H54 (cell line): ENCODE measurements at regions not wholly inside any gene's neighbourhood (a gene's known extent, or its start where the extent isn't known, plus 50 kb on each side); places are given as distances from the start of the nearest gene placed in this dataset.

Experiments
- DNase-seq: peaks from one replicate; pipeline ENCODE4 v3.0.0; 2011; ENCODE audit warnings: low spot score, mixed read lengths; ENCODE audit not compliant: insufficient read length
- FAIRE-seq: peaks from 3 replicates; lab custom pipeline; 2011; peaks lifted over from hg19 to GRCh38; lab: Jason Lieb, UNC
- POLR2A ChIP-seq: IDR thresholded peaks from 2 replicates; pipeline ENCODE4 v1.6.1; 2011; ENCODE audit warnings: low read depth, mild to moderate bottlenecking, low read length

DNA sequence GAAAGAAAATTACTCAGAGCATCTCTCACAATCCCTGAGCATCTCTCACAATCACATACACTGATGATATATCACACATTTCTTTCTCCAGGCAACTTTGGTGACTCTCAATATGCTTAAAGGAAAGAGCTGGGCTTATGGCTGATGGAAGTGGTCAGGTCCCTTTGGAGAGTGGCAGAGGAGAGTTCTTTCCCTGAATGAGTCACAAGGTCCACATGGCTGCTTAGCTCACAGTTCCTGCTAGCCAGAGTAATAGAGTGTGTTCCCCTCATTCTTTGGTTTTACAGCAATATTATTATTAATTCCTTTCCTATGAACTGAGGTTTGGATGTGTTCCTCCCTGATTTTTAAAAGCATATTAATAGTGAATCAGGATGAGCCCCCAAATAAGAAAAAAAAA lies 287.4 kb downstream of the C7orf25 start:
- no peak for TF ChIP-seq POLR2A
- no peak for FAIRE-seq
- DNase-seq: no peak

DNA sequence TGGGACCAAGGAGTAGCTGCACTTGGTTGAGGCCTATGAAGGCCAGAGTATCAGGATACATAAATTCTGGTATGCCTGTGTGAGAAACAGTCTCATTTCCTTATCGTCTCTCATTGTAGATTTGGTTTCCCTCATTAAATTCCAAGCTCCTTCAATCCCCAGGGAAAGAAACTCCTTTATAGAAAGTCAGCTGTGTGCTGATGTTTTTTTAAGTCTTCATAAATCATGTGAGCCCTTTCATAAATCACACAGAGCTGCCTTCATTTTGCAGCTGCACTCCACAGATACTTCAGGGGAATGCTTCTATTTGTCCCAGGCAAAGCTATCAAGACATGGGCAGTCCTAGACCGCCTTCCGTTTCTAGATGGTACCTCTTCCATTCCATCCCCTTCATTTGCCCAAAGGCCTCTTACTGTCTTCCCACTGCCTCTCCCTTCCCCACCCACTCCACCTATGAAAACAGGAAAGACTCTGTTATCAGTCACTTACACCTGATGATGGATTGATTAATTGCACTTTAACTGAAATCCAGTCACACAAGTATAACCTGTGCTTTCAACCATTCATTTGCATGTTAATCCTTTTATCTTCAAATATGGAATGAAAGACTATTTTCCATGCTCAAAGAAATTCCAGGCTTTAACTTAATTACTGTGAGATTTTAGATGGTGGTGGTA lies 290.2 kb downstream of the C7orf25 start:
- no peak for FAIRE-seq
- TF ChIP-seq POLR2A: no peak
- DNase-seq: no peak

GRCh38 chr7:42618651-42619360 lies 293.1 kb downstream of the C7orf25 start:
- no peak for DNase-seq

GRCh38 chr7:42617806-42618457 lies 293.9 kb downstream of the C7orf25 start:
- FAIRE-seq (no peak), DNase-seq (no peak)
- TF ChIP-seq POLR2A: no peak

More at GRCh38 chr7:42618651-42619360, 293.1 kb downstream of the C7orf25 start:
- no peak for FAIRE-seq
- no peak for TF ChIP-seq POLR2A

DNA sequence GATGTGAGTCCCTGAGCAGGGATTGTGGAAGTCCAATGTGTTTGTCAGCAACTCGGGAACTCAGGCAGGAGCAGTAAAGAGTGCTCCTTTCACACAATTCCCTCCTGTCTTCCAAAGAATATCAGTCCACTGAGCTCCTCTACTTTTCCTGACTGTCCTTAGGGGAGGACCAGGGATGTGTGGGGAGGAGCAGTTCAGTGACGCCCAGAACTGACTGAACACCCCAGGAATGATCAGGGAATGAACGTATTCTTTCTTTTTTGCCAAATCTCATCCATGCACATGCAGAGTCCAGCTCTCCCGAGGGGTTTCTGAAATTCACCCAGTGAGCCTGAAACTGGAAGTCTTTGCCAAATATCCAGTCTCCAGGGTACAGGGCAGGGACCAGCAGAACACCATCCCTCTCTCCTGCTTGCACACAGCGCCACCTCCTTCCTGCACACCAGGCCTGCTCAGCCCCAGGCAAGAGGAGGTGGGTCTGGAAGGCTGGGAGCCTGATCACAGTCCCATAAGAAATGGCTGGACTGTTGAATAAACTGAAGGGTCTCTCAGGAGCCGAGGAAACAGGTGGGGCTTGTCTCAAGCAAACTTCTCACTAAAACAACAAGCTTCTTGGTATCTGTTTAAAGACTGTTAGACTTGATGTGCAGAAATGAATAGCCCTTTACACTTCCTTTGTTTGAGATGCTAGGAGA lies 294.7 kb downstream of the C7orf25 start:
- TF ChIP-seq POLR2A: no peak
- FAIRE-seq (no peak), DNase-seq (no peak)

- no peak for TF ChIP-seq POLR2A
- DNase-seq (no peak), FAIRE-seq (no peak)
These were observed 297.2 kb downstream of the C7orf25 start for GRCh38 chr7:42614636-42615035.

- FAIRE-seq (no peak), DNase-seq (no peak)
- TF ChIP-seq POLR2A: no peak
These were observed 299.9 kb downstream of the C7orf25 start for GRCh38 chr7:42611961-42612360.

DNA sequence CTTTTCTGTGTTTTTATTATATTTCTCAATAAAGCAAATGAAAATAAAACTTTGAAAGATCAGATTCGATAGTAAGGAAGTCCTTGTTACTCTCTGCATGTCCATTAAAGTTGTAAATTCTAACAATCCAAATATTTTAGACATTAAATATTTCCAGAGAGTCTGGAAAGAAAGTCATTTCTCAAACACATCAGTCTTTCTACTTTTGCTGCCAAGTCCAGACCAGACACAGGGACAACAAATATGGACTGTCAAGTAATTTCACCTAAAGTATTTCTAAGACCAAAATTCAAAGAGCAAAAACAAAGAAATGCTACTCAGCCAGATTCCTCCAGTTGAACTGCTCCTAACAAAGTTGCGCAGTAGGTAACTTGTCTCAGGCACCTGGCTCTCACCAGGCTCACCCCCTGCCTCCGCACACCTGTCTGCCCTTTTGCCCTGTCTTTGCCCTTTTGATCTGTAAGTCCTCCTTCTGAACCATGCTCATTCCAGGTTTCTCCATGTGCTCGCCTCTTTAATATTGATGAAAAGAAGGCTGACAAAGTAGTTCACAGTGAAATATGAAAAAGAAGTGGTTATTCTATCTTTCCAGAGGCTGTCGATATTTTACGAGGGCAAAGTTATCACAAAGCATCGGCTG lies 300.5 kb downstream of the C7orf25 start:
- FAIRE-seq: no peak
- TF ChIP-seq POLR2A: no peak
- DNase-seq: no peak

DNA sequence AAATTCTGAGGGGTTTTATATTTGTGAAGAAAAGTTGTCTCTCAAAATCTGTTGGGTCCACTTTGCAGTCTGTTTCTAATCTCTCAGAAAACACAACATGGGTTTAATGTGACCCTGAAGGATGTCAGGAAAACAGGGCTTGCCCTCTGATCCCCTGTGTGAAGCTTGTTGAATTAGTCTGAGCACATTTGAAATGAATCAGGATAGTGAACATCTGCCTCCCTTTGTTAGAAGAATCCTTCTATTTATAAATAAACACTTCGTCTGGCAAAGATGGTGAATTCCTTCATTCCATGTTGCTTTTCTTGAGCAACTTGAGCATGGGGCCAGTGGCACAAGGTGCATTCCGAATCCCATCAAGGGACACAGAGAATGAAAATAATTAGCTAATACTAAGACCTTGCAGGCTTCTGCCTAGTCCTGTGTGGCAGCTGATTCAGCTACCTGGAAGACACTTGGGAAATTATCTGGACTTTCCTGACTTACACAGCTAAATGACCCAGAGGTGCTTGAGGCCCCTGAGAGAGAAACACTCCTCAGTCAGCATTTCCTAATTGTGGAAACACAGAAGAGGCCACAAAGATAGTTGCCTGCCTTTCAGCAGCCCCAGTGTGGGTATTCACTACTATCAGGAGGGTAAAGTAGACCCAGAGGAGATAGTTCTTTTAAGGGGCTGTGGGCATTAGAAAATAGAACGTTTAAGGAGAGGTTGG lies 305.5 kb downstream of the C7orf25 start:
- no peak for TF ChIP-seq POLR2A
- no peak for FAIRE-seq
- no peak for DNase-seq

DNA sequence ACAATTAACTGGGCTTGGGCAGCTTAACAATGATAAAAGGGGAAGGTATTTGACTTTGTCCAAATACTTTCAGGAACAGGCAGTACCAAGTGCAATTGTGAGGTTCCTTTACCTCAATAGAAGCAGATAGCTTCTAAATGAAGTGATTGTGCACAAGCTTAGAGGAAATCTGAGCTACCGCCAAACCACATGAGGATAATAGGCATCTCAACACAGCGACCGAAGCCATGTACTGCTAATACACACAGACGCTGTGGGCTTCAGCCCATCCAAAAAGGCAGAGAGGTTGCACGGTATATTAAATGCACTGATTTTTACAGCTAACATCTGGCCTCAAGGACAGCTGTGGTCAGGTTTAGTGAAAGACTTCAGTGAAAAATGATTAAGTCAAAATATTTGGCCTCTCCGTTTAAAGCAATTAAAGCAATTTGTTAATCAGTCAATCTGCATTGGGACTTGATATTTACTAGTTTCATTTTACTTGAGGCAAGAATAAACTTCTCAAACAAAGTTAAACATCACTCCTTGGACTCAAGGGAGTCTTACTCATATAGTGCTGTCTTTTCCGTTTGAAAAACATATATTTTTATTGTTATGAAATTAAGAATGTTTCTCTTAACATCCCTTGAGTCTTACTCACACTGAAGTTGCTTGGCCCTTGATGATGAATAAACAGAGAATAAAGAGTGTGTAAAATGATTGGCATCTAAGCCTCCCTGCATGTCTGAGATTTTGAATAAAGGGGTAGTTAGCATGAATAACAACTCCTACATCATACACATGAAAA lies 306.3 kb downstream of the C7orf25 start:
- TF ChIP-seq POLR2A: no peak
- no peak for DNase-seq
- no peak for FAIRE-seq

DNA sequence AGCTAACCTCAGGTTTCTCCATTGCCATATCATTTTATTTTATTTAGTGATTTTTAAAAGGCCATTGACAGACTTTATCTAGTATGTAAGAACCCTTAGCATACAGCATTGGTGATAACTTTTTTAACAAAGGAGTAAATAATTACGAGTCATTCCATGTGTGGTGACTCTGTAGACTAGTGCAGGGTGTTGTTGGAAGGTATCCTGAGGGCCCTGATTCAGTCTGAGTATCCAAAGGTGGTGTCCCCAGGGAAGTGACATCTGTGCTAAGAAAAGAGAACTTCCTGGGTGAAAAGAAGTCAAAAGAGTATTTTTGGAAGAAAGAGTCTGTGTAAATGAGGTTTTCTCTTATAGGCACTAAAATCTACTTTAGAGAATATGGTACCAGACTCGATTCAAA lies 308.4 kb downstream of the C7orf25 start:
- FAIRE-seq: no peak
- DNase-seq: no peak
- no peak for TF ChIP-seq POLR2A

GRCh38 chr7:42597300-42597699 lies 314.6 kb downstream of the C7orf25 start:
- no peak for FAIRE-seq
- TF ChIP-seq POLR2A: no peak
- DNase-seq: no peak
